ENCODE measurements at regions not wholly inside any gene's neighbourhood (a gene's known extent, or its start where the extent isn't known, plus 50 kb on each side); places are given as distances from the start of the nearest gene placed in this dataset.

- DNase-seq (no peak), ATAC-seq (no peak)
- no peaks in the 10 kb centered on the region for H3K9me3 ChIP-seq
- H3K4me1 ChIP-seq, result no peaks in the 10 kb centered on the region
- no peak overlapping the region for H3K27ac ChIP-seq
- TF ChIP-seq POLR2A (IDR thresholded peaks at IDR 0.05), result no peak
- TF ChIP-seq CTCF (IDR thresholded peaks at IDR 0.05 in 4 of 5, conservative IDR thresholded peaks at IDR 0.05 in 1 of 5), result no peak
- in situ Hi-C loops (cut with MboI; ENCODE audit: low sequenced_read_pairs in 4 of 4), result no loop called here
- intact Hi-C loops (cut with DNase I; ENCODE audit: low total_unique reads), result no loop called here
- H3K36me3 ChIP-seq, result no peaks in the 10 kb centered on the region
- H3K4me3 ChIP-seq, result no peak overlapping the region
- no peaks in the 10 kb centered on the region for H3K27me3 ChIP-seq
Observed at GRCh38 chr4:137443031-137443800, 89.1 kb downstream of the PCDH18 start.

- H3K36me3 ChIP-seq, result no peaks in the 10 kb centered on the region
- no peak overlapping the region for H3K27ac ChIP-seq
- no peak overlapping the region for H3K4me3 ChIP-seq
- ATAC-seq, result peak in 1 of 2 donors; percentile 36
- DNase-seq, result no peak
- no peaks in the 10 kb centered on the region for H3K9me3 ChIP-seq
- intact Hi-C loops (cut with DNase I; ENCODE audit: low total_unique reads) (no loop called here), in situ Hi-C loops (cut with MboI; ENCODE audit: low sequenced_read_pairs in 4 of 4) (no loop called here)
- H3K27me3 ChIP-seq, result no peaks in the 10 kb centered on the region
- H3K4me1 ChIP-seq, result no peaks in the 10 kb centered on the region
- no peak for TF ChIP-seq POLR2A (IDR thresholded peaks at IDR 0.05)
- TF ChIP-seq CTCF (IDR thresholded peaks at IDR 0.05 in 4 of 5, conservative IDR thresholded peaks at IDR 0.05 in 1 of 5), result no peak
Observed at GRCh38 chr4:137432446-137433311, 99.6 kb downstream of the PCDH18 start.

- TF ChIP-seq POLR2A (IDR thresholded peaks at IDR 0.05), result no peak
- no peak for TF ChIP-seq CTCF (IDR thresholded peaks at IDR 0.05 in 4 of 5, conservative IDR thresholded peaks at IDR 0.05 in 1 of 5)
- ATAC-seq, result no peak
- in situ Hi-C loops (cut with MboI; ENCODE audit: low sequenced_read_pairs in 4 of 4) (no loop called here), intact Hi-C loops (cut with DNase I; ENCODE audit: low total_unique reads) (no loop called here)
- Histone ChIP-seq H3K9me3 (no peaks in the 10 kb centered on the region), H3K36me3 (no peaks in the 10 kb centered on the region), H3K27me3 (no peaks in the 10 kb centered on the region), H3K4me1 (no peaks in the 10 kb centered on the region), H3K4me3 (no peak overlapping the region), H3K27ac (no peak overlapping the region)
- no peak for DNase-seq
Observed at GRCh38 chr4:137430171-137430570, 102.1 kb downstream of the PCDH18 start.

- Histone ChIP-seq H3K27ac (no peak overlapping the region), H3K36me3 (no peaks in the 10 kb centered on the region), H3K4me1 (no peaks in the 10 kb centered on the region), H3K27me3 (no peaks in the 10 kb centered on the region), H3K9me3 (no peaks in the 10 kb centered on the region), H3K4me3 (no peak overlapping the region)
- TF ChIP-seq POLR2A (IDR thresholded peaks at IDR 0.05) (no peak), CTCF (IDR thresholded peaks at IDR 0.05 in 4 of 5, conservative IDR thresholded peaks at IDR 0.05 in 1 of 5) (no peak)
- intact Hi-C loops (cut with DNase I; ENCODE audit: low total_unique reads), result no loop called here
- DNase-seq (no peak), ATAC-seq (no peak)
- in situ Hi-C loops (cut with MboI; ENCODE audit: low sequenced_read_pairs in 4 of 4), result no loop called here
Observed at GRCh38 chr4:137427411-137427810, 104.9 kb downstream of the PCDH18 start.
